ENCODE measurements at regions not wholly inside any gene's neighbourhood (a gene's known extent, or its start where the extent isn't known, plus 50 kb on each side); places are given as distances from the start of the nearest gene placed in this dataset.

- TF ChIP-seq YY1 (IDR thresholded peaks at IDR 0.05; ENCODE audit: low read depth) (no peak), EGR1 (IDR thresholded peaks at IDR 0.05) (no peak), EP300 (IDR thresholded peaks at IDR 0.05; ENCODE audit: borderline replicate concordance) (no peak), RAD21 (IDR thresholded peaks at IDR 0.05; ENCODE audit: low read depth) (no peak), CEBPB (IDR thresholded peaks at IDR 0.05) (no peak), CREB1 (IDR thresholded peaks at IDR 0.05; ENCODE audit: low read depth) (no peak), TCF12 (IDR thresholded peaks at IDR 0.05; ENCODE audit: low read depth) (no peak)
These were observed 210.6 kb upstream of the MAMLD1 start for GRCh38 chrX:150152546-150152945.

Data from Ishikawa (cell line).